Right hindlimb (tissue), 1 donor: ENCODE measurements at regions not wholly inside any gene's neighbourhood (a gene's known extent, or its start where the extent isn't known, plus 50 kb on each side); places are given as distances from the start of the nearest gene placed in this dataset.

ENCODE experiments used
- DNase-seq: peaks from one replicate; pipeline ENCODE4 v3.0.0-alpha.2; 2018

DNA sequence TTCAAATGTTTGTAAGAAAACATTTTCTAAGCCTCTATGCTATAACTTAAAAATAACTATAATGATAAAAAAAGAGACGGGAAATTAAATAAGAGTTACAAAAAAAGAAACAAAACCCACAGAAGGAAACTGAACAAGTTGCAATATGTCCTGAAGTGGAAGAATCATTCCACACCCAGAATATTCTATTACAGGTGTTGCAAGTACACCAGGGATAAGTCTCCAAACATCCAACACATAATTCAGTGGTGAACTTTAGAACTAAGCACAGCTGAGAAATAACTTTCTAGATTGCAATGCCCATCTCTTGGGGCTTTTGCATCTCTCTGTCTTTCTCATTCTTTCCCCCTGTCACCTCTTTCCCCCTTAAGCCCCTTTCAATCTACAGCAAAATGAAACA is 325.2 kb downstream of the BRINP1 start:
- DNase-seq = no peak

DNA sequence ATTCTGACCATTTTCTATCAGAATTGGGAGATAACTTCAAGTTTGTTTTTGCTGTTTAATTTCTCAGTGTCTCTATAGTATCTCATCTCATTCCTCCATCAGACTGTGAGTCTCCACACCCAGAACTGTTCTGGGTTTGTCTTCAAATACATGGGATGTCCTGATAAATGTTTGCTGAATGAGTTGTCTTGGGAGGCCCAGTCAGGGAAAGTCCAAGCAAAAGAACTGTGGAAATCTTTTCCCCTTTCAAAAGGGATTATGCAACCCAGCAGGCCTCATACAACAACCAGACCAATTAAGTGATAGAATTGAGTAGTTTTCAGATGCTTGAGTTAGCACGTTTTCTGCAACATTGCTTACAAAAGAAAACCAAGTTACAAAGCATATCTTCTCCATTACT is 324.4 kb downstream of the BRINP1 start:
- DNase-seq = no peak

DNA sequence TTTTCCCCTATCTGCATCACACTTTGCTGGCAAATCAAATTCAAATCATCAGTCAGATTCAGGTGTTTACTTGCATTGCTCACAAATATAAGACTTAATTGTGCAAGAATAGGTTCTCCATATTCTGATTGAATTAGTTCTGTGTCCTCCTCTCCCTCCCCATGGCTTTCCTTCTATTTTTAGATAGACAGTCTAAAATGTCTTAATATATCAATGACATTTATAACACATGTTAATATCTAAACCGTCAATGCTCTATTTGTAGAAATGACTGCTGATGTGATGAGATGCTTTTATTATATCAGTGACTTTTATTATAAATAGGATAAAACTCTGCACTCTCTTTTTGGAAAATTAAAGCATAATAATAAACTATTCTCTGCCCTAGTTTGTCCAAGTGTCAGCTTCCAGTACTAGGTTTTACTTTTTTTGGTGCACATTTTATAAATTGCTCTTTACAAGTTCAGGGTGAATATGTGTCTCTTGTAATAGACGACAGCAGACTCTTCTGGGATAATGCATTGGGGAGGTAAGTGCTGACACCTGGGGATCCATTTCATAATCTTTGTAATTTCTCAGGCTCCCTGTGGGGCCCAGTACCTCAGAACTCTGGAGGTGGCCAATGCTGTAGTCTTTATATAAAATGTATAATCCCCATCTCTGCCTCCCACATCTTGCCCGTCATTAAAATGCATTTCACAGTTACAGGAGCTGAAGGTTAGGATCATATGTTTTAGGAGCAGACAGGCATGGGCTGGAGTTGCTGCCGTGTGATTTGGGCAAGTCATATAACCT is 321.5 kb downstream of the BRINP1 start:
- DNase-seq = no peak

DNA sequence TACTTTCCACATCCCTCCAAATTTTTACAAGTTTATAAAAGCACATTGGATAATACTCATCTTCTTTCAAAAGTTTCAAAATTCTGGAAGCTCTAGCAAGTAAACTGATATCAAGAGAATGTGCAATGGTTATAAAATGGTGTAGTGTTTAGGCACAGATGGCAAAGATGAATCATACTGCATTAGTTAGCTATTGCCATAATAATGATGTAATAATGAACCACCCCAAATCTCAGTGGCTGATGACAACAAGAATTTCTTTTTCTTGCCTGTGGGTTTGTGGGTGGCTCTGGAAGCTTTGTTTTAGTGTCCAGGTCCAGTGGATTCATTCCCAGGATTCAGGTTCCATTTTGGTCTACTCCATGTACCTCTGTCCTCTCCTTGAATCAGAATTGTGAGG is 319.0 kb downstream of the BRINP1 start:
- DNase-seq = no peak

DNA sequence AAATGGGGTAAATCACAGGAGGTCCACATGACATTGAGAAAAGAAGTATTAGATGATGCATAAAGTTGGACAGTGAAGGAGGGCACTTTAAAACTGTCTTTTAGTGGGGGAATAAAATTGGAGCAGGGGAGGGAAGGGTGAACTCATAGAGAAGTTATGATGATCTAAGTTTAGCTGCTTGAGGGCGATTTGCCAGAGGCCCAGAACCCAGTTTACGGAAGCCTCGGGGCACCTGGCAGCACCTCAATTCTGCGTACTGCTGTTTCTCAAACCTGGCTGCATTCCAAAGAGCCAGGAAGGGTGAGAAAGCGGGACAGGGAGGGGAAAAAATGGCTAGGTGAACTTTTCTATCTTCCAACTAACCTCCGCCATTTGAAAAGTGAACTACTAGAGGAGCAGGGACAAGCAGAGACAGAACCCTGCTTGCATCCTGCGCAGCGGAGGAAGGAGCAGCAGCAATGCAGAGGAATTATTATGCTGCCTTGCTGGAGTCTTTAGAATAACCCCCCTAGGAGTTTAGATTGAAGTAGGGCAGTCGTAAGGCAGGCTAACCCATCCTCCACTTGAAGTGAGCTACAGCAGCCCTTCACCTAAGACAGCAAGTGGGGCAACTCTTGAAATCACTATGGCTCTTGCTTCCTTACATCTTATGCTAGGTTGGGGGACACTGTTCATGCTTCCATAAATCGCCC is 316.8 kb downstream of the BRINP1 start:
- no peak for DNase-seq

DNA sequence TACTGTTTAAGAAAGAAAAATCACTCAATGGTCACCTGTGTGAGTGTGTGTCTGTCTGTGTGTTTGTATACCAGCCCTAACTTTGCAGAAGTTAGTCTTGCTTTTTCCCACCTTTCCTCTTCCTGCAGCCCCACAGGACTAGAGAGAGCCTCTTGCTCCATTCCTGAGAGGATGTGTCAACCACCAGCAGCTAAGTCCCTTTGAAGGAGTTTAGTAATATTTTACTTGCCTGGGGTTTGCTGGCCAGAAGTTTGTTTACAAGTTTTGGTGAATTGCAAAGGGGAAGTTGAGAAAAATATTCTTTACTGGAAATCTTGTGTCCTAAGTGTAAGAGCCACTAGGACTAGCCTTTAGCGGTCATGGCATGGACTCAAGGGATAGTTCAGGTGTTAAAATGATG is 316.2 kb downstream of the BRINP1 start:
- no peak for DNase-seq

DNA sequence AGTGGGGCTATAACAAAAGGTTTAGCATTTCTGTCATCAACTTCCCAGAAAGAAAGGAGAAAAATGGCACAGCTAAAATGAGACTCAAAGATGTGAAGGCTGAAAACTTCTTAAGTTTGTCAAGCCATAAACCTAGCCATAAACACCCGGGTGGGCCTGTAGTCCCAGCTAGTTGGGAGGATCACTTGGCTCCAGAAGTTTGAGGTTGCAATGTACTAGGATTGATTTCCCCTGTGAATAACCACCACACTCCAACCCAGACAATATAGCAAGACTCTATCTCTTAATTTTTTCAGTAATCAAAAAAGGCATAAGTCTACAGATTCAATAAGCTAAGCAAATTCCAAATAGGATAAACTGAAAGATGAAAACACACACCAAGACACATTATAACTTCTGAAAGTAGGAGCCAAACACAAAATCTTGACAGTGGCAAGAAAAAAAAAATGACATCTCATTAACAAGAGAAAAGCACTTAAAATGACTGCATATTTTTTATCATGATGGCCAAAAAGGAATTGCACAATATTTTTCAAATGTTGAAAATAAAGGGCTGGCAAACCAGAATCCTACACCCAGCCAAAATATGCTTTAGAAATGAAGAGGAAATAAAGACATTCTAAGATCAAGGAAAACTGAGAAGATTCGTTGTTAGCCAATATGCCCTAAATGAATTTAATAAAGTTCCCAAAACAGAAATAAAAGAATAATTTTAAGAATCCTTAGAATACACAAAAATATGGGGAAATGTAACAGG is 308.4 kb downstream of the BRINP1 start:
- no peak for DNase-seq

DNA sequence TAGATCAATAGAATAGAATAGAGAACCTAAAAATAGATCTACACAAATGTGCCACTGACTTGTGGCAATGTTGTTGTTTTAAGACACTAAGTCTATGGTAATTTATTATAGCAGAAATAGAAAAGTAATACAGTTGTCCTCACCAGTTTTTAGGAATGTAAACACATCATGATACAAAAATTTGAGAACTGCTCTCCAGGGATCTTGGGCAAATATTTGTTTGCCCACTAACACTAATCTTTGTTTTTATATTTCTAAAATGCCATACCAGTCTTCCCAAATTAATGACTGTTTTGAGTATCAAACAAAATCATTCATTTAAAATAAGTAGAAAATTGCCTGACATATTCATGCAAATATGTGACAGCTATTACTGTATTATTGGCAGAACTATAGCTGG is 297.6 kb downstream of the BRINP1 start:
- no peak for DNase-seq

DNA sequence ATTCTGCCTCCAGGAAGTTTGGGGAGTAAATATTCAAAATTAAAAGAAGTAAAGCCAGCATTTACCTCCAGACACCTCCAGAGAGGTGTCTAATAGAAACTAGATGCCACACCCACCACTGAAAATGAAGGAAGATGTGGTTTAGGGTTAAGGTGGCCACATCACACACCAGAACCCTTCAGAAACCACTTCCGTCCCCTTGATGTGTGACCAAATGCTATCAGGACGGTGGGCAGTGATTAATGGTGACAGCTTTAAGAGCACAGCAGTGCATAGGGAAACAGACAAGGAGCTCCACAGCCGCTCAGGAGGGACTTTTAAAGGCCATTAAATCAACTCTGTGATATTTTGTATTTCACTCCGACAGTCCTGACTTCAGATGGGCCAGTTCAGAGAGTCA is 295.2 kb downstream of the BRINP1 start:
- DNase-seq = no peak

DNA sequence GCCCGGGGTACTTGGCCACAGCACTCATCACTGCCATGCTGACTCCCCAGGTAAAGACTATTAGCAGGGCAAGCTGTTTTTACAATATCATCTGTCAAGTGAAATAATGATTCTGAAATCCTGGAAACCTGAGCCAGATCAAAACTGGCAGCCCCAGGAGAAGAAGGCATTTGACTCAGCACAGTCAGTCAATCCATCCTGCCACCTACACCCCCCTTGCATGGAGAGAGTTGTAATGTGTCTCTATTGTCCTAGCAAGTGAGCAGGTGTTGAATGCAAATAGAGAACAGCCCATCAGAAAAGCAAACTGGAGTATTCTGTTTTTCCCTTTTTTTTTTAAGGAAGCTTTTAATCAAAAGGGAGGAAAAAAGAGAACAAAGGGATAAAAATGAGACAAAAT is 291.2 kb downstream of the BRINP1 start:
- no peak for DNase-seq

DNA sequence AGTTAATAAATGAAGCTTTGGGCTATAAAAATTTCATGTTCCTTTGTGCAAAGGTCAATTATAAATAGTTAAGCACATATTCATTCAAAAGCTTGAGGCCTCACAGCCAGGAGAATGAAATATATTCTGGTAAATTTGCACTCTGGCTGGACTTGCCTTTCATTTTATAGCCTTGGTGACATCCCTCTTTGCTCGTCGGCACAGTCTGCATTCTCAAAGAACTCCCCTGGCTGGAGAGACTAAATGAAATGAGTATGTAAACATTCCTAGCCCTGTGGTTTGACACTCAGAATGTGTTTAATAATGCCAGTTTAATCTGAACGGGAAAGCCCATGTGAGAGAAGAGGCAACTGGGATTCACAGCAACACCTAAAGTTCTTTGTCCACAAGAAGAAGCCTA is 285.6 kb downstream of the BRINP1 start:
- DNase-seq = no peak

DNA sequence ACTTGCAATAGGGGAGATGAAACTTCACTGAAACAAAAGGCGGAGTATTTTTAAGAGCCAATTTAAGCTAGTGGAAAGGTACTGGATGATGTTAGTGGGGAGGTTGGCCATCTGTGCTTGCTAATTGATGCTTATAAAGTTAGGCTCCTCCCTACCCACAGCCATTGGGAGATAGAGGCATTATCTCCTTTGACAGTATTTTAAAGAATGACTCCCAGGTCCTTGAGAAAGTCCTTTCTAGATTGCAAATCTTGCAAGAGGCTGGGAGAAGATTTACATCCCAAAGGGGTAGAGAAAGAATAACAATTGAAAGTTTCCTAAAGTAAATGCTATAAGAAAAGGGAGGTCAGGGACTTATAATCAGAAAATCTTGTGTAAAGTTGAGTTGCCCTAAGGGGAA is 282.6 kb downstream of the BRINP1 start:
- DNase-seq = no peak

DNA sequence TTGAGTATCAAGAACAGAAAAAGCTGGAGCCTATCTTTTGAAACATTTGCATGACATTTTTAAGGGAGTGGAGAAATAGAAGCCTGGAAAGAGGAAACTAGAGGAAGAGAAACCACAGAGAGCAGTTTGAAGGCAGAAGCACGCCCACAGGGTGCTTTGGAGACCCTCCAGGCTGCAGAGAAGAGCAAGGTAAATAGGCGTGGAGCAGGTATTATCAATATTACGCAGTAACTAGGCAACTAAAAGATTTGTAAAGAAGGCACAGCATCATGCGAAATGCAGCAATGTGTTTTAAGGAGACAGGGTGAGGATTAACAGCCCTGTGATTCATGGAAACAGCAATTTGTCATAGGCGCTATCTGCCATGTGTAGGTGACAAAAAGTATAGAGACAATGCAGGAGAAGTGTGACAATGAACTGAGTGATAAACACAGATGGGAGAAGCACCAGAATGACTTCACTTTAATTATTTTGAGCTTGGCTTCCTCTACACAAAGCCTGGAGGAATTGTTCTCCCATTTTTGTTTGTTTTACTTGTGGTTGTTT is 281.2 kb downstream of the BRINP1 start:
- no peak for DNase-seq

DNA sequence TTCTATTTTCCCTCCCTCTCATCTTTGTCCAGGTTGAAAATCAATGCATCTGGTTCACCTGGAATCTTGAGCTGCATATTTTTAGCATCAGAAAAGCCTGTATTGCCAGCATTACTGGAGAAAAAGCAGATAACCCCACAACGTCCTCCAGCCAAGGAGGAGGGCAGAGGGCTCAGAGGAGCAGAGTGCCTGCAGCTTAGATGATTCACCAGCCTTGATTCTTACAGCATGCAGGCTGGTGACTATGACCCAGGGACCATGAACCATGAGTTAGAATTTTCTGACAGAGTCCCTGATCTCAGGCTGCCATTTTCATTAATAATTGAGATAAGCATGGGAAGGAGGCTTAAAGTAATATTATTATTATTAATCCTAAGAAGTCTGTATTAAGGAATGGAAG is 278.2 kb downstream of the BRINP1 start:
- DNase-seq = no peak

DNA sequence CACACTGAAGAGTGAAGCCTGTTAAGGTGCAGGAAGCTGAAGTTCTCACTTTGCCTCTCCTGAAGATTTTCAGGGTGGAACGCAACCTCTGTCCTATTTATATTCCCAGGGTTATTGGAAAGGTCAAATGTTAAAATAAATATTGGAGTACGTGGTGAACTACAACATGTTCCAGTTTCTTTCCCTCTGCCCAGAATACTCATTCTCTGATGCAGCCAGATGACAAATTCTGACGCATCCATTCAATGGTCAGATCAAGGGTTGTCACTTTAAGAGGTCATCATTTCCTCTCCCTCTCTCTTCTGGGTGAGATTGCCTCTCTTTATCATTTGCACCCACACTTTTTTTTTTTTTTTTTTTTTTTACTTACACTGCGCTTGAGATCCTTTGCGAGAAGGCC is 277.1 kb downstream of the BRINP1 start:
- DNase-seq = no peak

DNA sequence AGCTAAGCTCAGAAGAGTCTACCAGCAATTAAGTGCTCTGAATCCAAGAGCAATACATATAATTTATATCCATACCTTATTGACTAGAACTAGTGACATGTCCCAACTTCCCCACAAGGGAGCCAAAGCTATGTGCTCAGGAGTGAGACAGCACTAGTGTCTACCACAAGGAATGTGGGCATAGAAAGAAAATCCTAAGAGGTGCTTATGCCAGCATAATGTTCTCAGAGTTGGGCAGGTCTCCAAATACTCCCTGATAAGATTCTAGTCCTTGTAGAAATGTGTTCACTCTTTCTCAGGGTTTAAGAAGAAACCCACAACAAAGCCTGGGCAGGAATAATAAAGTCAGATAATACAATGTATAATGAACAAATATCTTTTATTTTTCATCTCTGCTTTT is 275.1 kb downstream of the BRINP1 start:
- DNase-seq = no peak

DNA sequence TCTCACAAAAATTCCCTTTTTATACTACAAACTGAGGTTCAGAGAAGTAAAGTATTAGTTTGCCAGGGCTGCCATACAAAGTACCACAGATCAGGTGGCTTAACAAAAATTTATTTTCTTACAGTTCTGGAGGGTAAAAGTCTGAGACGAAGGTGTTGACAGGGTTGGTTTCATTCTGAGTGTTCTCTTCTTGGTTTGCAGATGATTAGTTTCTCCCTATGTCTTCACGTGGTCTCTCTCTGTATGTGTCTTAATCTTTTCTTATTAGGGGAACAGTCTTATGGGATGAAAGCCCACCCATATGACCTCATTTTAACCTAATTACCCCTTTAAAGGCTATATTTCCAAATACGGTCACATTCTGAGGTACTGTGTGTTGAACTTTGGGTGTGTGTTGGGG is 274.2 kb downstream of the BRINP1 start:
- no peak for DNase-seq

DNA sequence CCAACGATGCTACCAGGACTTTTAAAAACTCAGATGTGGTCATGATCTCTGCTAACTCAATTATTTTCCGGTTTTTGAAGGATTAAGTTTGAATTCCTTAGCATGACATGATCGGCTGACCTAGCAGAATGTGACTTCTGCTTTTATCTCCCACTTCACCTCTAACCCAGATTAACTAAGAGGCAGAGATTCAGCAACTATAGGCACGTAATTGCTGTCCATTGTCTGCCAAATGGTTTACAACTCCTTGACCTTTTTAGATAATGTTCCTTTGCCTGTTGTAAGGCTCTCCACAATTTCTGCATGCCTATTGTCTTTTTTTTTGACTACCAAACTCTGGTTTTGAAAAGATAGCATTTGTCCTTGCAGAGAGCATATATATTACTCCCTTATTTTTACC is 268.2 kb downstream of the BRINP1 start:
- no peak for DNase-seq

DNA sequence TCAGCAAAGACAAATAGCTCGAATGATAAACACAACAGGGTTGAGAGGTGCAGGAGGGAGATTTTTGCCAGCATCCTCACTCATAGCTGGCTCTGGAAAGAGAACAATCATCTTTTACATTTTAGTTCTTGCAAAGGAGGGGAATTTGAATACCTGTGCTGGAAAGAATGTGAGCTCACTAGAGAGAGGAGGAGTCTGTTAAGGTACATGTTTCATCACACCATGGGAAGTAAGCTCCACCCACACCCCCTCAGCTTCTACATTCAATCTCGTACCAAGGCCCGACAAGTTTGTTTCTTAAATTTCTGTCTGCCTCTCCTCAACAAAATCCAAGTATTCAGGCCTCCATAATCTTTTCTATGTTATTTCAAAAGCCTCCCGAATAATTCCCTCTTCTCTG is 254.6 kb downstream of the BRINP1 start:
- no peak for DNase-seq
